A549 (cell line): ENCODE measurements at regions not wholly inside any gene's neighbourhood (a gene's known extent, or its start where the extent isn't known, plus 50 kb on each side); places are given as distances from the start of the nearest gene placed in this dataset.

Source experiments
- TF ChIP-seq, protein P1 (sequence below): fragments of >200 bp; sonication (Bioruptor Twin); formaldehyde crosslinking; IDR thresholded peaks from 3 replicates; pipeline ENCODE4 v1.5.1; 2016

GRCh38 chrX:51281758-51282318 is 50.8 kb upstream of the NUDT10 start (continued):
- TF ChIP-seq, protein P1, sequence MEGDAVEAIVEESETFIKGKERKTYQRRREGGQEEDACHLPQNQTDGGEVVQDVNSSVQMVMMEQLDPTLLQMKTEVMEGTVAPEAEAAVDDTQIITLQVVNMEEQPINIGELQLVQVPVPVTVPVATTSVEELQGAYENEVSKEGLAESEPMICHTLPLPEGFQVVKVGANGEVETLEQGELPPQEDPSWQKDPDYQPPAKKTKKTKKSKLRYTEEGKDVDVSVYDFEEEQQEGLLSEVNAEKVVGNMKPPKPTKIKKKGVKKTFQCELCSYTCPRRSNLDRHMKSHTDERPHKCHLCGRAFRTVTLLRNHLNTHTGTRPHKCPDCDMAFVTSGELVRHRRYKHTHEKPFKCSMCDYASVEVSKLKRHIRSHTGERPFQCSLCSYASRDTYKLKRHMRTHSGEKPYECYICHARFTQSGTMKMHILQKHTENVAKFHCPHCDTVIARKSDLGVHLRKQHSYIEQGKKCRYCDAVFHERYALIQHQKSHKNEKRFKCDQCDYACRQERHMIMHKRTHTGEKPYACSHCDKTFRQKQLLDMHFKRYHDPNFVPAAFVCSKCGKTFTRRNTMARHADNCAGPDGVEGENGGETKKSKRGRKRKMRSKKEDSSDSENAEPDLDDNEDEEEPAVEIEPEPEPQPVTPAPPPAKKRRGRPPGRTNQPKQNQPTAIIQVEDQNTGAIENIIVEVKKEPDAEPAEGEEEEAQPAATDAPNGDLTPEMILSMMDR, result no peak
